MM.1S (cell line): ENCODE measurements at regions not wholly inside any gene's neighbourhood (a gene's known extent, or its start where the extent isn't known, plus 50 kb on each side); places are given as distances from the start of the nearest gene placed in this dataset.
"Not testable (repeated sequence)": the region's sequence is repeated elsewhere in the genome, so short reads cannot be mapped to it uniquely, and the experiment has no call there.

Experiments used
- EZH2phosphoT487 ChIP-seq: fragments of 300-600 bp; sonication (generic); IDR thresholded peaks from 2 replicates; pipeline ENCODE4 v1.6.1; 2018; ENCODE audit warnings: antibody characterized with exemption, low read length
- TF ChIP-seq, protein P1 (sequence below): fragments of 300-600 bp; sonication (generic); IDR thresholded peaks from 2 replicates; pipeline ENCODE4 v1.5.1; 2016; ENCODE audit warnings: antibody characterized with exemption, low read length, mixed read lengths

DNA sequence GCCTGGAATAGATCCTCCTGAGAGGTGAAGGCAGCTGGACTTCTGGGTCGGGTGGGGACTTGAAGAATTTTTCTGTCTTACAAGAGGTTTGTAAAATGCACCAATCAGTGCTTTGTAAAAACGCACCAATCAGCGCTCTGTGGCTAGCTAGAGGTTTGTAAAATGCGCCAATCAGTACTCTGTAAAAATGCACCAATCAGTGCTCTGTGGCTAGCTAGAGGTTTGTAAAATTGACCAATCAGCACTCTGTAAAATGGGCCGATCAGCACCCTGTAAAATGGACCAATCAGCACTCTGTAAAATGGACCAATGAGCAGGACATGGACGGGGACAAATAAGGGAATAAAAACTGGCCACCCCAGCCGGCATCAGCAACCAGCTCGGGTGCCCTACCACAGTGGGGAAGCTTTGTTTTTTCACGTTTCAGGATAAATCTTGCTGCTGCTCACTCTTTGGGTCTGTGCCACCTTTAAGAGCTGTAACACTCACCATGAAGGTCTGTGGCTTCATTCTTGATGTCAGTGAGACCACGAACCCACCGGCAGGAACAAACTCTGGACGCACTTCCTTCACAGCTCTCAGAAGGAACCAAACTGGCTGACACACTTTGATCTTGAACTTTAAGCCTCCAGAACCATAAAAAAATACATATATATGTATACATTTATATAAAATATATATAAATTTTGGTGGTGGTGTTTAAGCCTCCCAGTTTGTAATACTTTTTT, 197.8 kb upstream of the SLCO3A1 start:
- TF ChIP-seq, protein P1, sequence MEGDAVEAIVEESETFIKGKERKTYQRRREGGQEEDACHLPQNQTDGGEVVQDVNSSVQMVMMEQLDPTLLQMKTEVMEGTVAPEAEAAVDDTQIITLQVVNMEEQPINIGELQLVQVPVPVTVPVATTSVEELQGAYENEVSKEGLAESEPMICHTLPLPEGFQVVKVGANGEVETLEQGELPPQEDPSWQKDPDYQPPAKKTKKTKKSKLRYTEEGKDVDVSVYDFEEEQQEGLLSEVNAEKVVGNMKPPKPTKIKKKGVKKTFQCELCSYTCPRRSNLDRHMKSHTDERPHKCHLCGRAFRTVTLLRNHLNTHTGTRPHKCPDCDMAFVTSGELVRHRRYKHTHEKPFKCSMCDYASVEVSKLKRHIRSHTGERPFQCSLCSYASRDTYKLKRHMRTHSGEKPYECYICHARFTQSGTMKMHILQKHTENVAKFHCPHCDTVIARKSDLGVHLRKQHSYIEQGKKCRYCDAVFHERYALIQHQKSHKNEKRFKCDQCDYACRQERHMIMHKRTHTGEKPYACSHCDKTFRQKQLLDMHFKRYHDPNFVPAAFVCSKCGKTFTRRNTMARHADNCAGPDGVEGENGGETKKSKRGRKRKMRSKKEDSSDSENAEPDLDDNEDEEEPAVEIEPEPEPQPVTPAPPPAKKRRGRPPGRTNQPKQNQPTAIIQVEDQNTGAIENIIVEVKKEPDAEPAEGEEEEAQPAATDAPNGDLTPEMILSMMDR: not testable (repeated sequence)
- TF ChIP-seq EZH2phosphoT487: not testable (repeated sequence)
